OCI-LY7 (cell line): ENCODE measurements at regions not wholly inside any gene's neighbourhood (a gene's known extent, or its start where the extent isn't known, plus 50 kb on each side); places are given as distances from the start of the nearest gene placed in this dataset.

ENCODE experiments used
- CTCF ChIP-seq: fragments of 200-600 bp; sonication (generic); conservative IDR thresholded peaks from 2 replicates; pipeline ENCODE4 v1.5.1; 2014; ENCODE audit warnings: mild to moderate bottlenecking, antibody characterized with exemption, low read length, moderate library complexity, mixed read lengths
- EZH2phosphoT487 ChIP-seq: fragments of 200-600 bp; sonication (generic); IDR thresholded peaks from 2 replicates; pipeline ENCODE4 v1.6.1; 2018; ENCODE audit warnings: low read depth, borderline replicate concordance, mild to moderate bottlenecking, mixed run types, antibody characterized with exemption, low read length, moderate library complexity, mixed read lengths

- TF ChIP-seq CTCF, result 0 out of 2 replicates have a peak, but pooled peaks have one; percentile 3
- no peak for TF ChIP-seq EZH2phosphoT487
Observed at GRCh38 chr3:177358091-177358976, 161.1 kb upstream of the TBL1XR1 start.
